HG02973 (cell line): ENCODE measurements at regions not wholly inside any gene's neighbourhood (a gene's known extent, or its start where the extent isn't known, plus 50 kb on each side); places are given as distances from the start of the nearest gene placed in this dataset.

Source experiments
- ATAC-seq: cut with Tn5 transposase; IDR thresholded peaks from one replicate; pipeline ENCODE4 v1.9.1; 2021; ENCODE audit warnings: moderate library complexity; ENCODE audit not compliant: unreplicated experiment

GRCh38 chr3:110767838-110768237 lies 303.8 kb upstream of the NECTIN3 start:
- ATAC-seq: no peak

- no peak for ATAC-seq
These were observed 298.1 kb upstream of the NECTIN3 start for GRCh38 chr3:110773413-110773954.

GRCh38 chr3:110774496-110775265 lies 296.9 kb upstream of the NECTIN3 start:
- ATAC-seq: no peak

- ATAC-seq: no peak
These were observed 292.0 kb upstream of the NECTIN3 start for GRCh38 chr3:110779581-110779980.

DNA sequence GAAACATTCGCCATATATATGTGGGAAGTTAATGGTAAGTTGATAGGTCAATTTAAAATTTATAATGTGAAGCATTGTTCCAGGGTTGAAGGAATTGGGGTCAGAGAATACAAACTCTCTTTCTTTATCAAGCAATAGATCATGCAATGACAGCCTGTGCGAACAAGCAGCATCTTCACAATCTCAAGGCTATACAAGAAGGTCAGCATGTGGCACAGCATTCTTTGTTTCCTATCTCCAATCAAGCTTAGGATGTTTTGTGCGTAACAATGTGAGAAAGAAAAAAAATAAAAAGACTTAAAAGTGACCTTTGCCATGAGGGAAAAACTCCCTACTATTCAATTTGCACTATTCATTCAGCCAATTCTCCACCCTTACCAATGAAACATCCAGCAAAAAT lies 288.1 kb upstream of the NECTIN3 start:
- ATAC-seq: no peak

- no peak for ATAC-seq
These were observed 282.8 kb upstream of the NECTIN3 start for GRCh38 chr3:110788794-110789193.

- ATAC-seq: no peak
These were observed 282.3 kb upstream of the NECTIN3 start for GRCh38 chr3:110789315-110789714.

- no peak for ATAC-seq
These were observed 281.0 kb upstream of the NECTIN3 start for GRCh38 chr3:110790631-110791030.

DNA sequence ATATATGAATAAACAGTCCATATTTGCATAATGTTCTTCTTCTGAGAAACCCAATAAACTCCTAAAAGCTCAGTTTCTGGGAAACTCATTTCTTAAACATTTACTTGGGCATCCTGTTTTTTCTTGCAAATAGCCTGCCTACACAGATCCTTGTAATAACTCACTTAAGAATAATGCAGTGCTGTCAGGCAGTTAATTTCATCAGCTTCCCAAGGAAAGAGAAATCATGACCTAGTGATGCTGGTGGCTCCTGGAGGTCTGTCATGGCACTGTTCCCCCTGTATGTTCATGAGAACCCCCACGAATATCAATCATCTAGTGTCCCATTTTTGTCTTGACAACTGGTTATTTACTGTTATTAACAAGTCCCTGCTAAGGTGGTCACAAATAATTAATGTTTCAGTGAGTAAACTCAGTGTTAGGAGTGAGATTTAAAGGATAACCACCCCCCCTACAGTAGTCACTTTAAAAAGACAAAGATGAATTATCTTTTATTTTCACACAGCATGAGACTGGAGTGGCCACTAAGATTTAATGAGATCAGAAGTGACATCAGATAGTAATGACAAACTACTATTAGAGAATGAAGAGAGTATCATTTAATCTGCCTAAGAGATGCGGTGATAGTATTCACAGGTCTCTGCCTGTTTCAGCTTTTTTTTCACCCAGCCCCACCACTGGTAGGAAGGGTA lies 279.5 kb upstream of the NECTIN3 start:
- no peak for ATAC-seq

GRCh38 chr3:110793611-110794010 lies 278.0 kb upstream of the NECTIN3 start:
- no peak for ATAC-seq

DNA sequence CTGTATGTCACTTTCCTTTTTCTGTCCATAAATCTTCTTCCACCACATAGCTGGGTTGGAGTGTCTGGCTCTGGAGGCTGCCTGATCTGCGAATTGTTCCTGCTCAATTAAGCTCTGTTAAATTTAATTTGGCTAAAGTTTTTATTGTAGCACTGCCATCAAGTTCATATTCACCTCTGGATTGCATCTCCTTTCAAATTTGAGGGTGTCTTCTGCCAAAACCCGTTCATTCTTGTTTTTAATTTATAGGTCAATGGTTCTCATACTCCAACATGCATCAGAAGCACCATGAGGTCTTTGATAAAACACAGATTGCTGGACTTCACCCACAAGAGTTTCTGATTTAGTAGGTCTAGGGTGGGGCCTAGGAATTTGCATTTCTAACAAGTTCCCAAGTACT lies 276.5 kb upstream of the NECTIN3 start:
- no peak for ATAC-seq

DNA sequence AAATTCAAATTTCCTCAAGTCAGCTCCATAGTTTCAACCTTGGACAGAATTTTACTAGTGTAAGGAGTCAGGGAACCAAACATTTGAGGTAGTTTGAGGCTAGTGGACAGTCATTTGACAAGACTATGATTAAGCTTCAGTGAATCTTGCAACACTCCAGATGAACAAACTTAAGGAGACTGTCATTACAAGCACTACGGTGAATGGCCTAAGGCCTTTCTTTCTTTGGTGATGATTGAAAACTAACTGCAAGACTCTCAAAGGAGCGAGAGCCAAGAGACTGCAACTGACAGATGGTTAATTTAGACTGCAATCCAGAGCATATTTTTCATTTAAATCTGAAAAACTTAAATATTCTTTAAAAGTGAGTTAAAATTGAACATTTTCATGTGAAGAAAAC lies 272.3 kb upstream of the NECTIN3 start:
- no peak for ATAC-seq

- no peak for ATAC-seq
These were observed 266.8 kb upstream of the NECTIN3 start for GRCh38 chr3:110804856-110805255.

GRCh38 chr3:110806924-110807323 lies 264.7 kb upstream of the NECTIN3 start:
- ATAC-seq: no peak

- ATAC-seq: no peak
These were observed 263.0 kb upstream of the NECTIN3 start for GRCh38 chr3:110808630-110809029.

GRCh38 chr3:110810356-110810755 lies 261.3 kb upstream of the NECTIN3 start:
- no peak for ATAC-seq

- no peak for ATAC-seq
These were observed 260.6 kb upstream of the NECTIN3 start for GRCh38 chr3:110811050-110811449.

DNA sequence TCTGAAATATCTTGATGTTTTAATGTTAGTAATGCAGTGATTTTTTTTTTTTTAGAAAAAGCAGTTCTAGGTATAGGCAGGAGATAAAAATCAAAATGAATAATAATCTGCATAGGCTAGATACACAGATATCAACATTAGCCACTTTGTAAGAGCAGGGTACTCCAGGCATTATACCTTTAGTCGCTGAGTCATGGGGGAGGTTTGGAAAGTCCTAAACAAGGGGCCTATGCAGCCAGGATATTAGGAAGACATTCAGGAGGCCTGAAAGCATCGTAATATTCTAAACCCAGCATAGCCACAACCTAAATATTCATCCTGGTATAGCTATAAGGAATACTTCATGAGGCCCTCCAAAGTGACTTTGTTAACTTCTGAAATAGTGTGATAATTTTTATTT lies 258.1 kb upstream of the NECTIN3 start:
- no peak for ATAC-seq

GRCh38 chr3:110814170-110815007 lies 257.2 kb upstream of the NECTIN3 start:
- peak; percentile 90 for ATAC-seq

GRCh38 chr3:110815008-110815583 lies 256.5 kb upstream of the NECTIN3 start:
- no peak for ATAC-seq

DNA sequence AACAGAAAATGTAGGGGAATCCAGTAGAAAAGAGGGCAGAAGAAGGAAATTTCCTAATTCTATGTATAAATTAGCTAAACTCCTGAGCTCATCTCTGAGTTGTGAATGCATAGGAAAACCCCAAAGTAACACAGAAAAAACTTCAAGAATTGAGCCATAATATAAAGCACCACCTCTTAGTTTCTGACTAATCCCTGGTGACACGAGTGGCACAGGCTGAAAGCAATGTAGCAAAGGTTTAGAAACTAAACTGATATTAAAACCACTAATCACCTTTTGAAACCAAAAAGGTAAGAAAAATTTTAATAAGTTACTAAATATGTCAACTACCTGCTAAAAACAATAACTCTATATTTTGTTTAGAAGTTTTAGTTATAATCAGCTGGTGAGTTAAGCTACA lies 255.6 kb upstream of the NECTIN3 start:
- peak; percentile 46 for ATAC-seq
